Esophagus muscularis mucosa (tissue), 4 donors: ENCODE measurements at regions not wholly inside any gene's neighbourhood (a gene's known extent, or its start where the extent isn't known, plus 50 kb on each side); places are given as distances from the start of the nearest gene placed in this dataset.
"Not testable (repeated sequence)": the region's sequence is repeated elsewhere in the genome, so short reads cannot be mapped to it uniquely, and the experiment has no call there.

Source experiments
- DNase-seq: peaks from one replicate; pipeline ENCODE4 v3.0.0-alpha.2; 2017; ENCODE audit errors: extremely low spot score
- H3K27ac ChIP-seq, 4 donors: fragments of 200-600 bp; sonication (generic); replicated peaks in 1 of 4; 1 replicate in 3 of 4; 2 replicates in 1 of 4; pipeline ENCODE4 v1.5.1; 2016 to 2019; ENCODE audit warnings: mild to moderate bottlenecking in 1 of 4
- H3K27me3 ChIP-seq, 4 donors: fragments of 200-600 bp; sonication (generic); one replicate each; pipeline versions ENCODE4 v1.5.1 to v1.6.0; 2016 to 2019
- H3K36me3 ChIP-seq, 4 donors: fragments of 200-600 bp; sonication (generic); one replicate each; pipeline ENCODE4 v1.5.1; 2016 to 2019
- H3K4me1 ChIP-seq, 4 donors: fragments of 200-600 bp; sonication (generic); one replicate each; pipeline ENCODE4 v1.5.1; 2016 to 2019
- H3K4me3 ChIP-seq, 4 donors: fragments of 200-600 bp; sonication (generic); 1 replicate in 2 of 4; 2 replicates in 2 of 4; pipeline ENCODE4 v1.5.1; 2016 to 2019; ENCODE audit warnings: mild to moderate bottlenecking in 4 of 4, moderate library complexity in 1 of 4
- H3K9me3 ChIP-seq, 4 donors: fragments of 200-600 bp; sonication (generic); 1 replicate in 3 of 4; 2 replicates in 1 of 4; pipeline ENCODE4 v1.5.1; 2016 to 2019
- CTCF ChIP-seq, 3 experiments: fragments of 200-600 bp in 2 of 3; fragments of 450-650 bp in 1 of 3; sonication (generic) in 2 of 3; IDR thresholded peaks; one replicate each; pipeline ENCODE4 v1.5.1; 2017 to 2019; ENCODE audit warnings: antibody characterized with exemption in 3 of 3, mild to moderate bottlenecking in 2 of 3, moderate library complexity in 1 of 3
- EP300 ChIP-seq: sonication (generic); formaldehyde crosslinking; IDR thresholded peaks from one replicate; pipeline ENCODE4 v1.6.1; 2017; ENCODE audit warnings: antibody characterized with exemption
- POLR2A ChIP-seq: fragments of 450-650 bp; IDR thresholded peaks from one replicate; pipeline ENCODE4 v1.6.1; 2017; ENCODE audit warnings: antibody characterized with exemption, moderate library complexity, mild to moderate bottlenecking, low read depth
- POLR2AphosphoS5 ChIP-seq, 2 donors: sonication (generic); formaldehyde crosslinking; IDR thresholded peaks; one replicate each; pipeline ENCODE4 v1.6.1; 2017; ENCODE audit warnings: antibody characterized with exemption in 2 of 2
- WGBS: methylation state at CpG from one replicate; pipeline ENCODE4 v1.1.5; 2018; 5-methylcytosine and 5-hydroxymethylcytosine counted together
- intact Hi-C: fragments of 100-400 bp; cut with DNase I; formaldehyde crosslinking; loops from one replicate; pipeline ENCODE4 v1.15.1; 2023

- H3K27ac ChIP-seq, result no peak overlapping the region
- no peak overlapping the region for H3K4me3 ChIP-seq
- no peak for DNase-seq
- no peaks in the 10 kb centered on the region for H3K36me3 ChIP-seq
- TF ChIP-seq POLR2A (no peak), EP300 (no peak), POLR2AphosphoS5 (IDR thresholded peaks at IDR 0.05) (no peak), CTCF (IDR thresholded peaks at IDR 0.05) (no peak)
- WGBS, result 83% methylated on average over 2 of the region's 2 CpGs
- H3K9me3 ChIP-seq, result no peaks in the 10 kb centered on the region
- intact Hi-C loops, result no loop called here
- H3K27me3 ChIP-seq, result no peaks in the 10 kb centered on the region
- H3K4me1 ChIP-seq, result no peaks in the 10 kb centered on the region
Observed at GRCh38 chr6:78670156-78670555, 197.2 kb upstream of the IRAK1BP1 start.

GRCh38 chr6:78670802-78671201 lies 196.5 kb upstream of the IRAK1BP1 start:
- DNase-seq, result no peak
- intact Hi-C loops, result no loop called here
- WGBS, result 75% methylated on average over 2 of the region's 2 CpGs
- H3K4me1 ChIP-seq, result no peaks in the 10 kb centered on the region
- H3K9me3 ChIP-seq, result peaks cover 0 to under 1% (median 0%) of the 10 kb centered on the region in 4 donors
- no peak overlapping the region for H3K4me3 ChIP-seq
- TF ChIP-seq EP300 (no peak), CTCF (IDR thresholded peaks at IDR 0.05) (no peak), POLR2A (no peak), POLR2AphosphoS5 (IDR thresholded peaks at IDR 0.05) (no peak)
- H3K27ac ChIP-seq, result no peak overlapping the region
- H3K36me3 ChIP-seq, result no peaks in the 10 kb centered on the region
- H3K27me3 ChIP-seq, result no peaks in the 10 kb centered on the region

GRCh38 chr6:78676069-78677007 lies 191.0 kb upstream of the IRAK1BP1 start:
- H3K36me3 ChIP-seq, H3K4me1 ChIP-seq, DNase-seq, H3K4me3 ChIP-seq, H3K27me3 ChIP-seq, H3K27ac ChIP-seq, H3K9me3 ChIP-seq, intact Hi-C loops: not testable (repeated sequence)
- 79% methylated on average over 11 of the region's 15 CpGs for WGBS

- intact Hi-C loops, result no loop called here
- no peaks in the 10 kb centered on the region for H3K4me1 ChIP-seq
- H3K4me3 ChIP-seq, result no peak overlapping the region
- TF ChIP-seq POLR2A (no peak), POLR2AphosphoS5 (IDR thresholded peaks at IDR 0.05) (no peak), CTCF (IDR thresholded peaks at IDR 0.05) (no peak), EP300 (no peak)
- H3K36me3 ChIP-seq, result no peaks in the 10 kb centered on the region
- H3K27me3 ChIP-seq, result no peaks in the 10 kb centered on the region
- DNase-seq, result no peak
- no peak overlapping the region for H3K27ac ChIP-seq
- H3K9me3 ChIP-seq, result no peaks in the 10 kb centered on the region
Observed at GRCh38 chr6:78688668-78689067, 178.7 kb upstream of the IRAK1BP1 start.

- no peak for TF ChIP-seq POLR2A
- no peak for TF ChIP-seq POLR2AphosphoS5 (IDR thresholded peaks at IDR 0.05)
- TF ChIP-seq CTCF (IDR thresholded peaks at IDR 0.05), result no peak
- no peak for TF ChIP-seq EP300
- WGBS, result 64% methylated on average over 2 of the region's 2 CpGs
- no peaks in the 10 kb centered on the region for H3K27me3 ChIP-seq
- intact Hi-C loops, result no loop called here
- no peak overlapping the region for H3K4me3 ChIP-seq
- no peaks in the 10 kb centered on the region for H3K36me3 ChIP-seq
- no peaks in the 10 kb centered on the region for H3K4me1 ChIP-seq
- H3K27ac ChIP-seq, result no peak overlapping the region
- no peak for DNase-seq
- H3K9me3 ChIP-seq, result no peaks in the 10 kb centered on the region
Observed at GRCh38 chr6:78693835-78694234, 173.5 kb upstream of the IRAK1BP1 start.

- H3K27me3 ChIP-seq, H3K27ac ChIP-seq, H3K9me3 ChIP-seq, intact Hi-C loops, DNase-seq, H3K36me3 ChIP-seq, H3K4me1 ChIP-seq, H3K4me3 ChIP-seq: not testable (repeated sequence)
- WGBS, result 87% methylated on average over 9 of the region's 10 CpGs
Observed at GRCh38 chr6:78694628-78695027, 172.7 kb upstream of the IRAK1BP1 start.
